Natural killer cell treated with Interleukin-12 subunit alpha and Interleukin-12 subunit beta and Interleukin-15 and Interleukin-18, amount 100 ng/mL, for 72 hours (primary cell): ENCODE measurements at regions not wholly inside any gene's neighbourhood (a gene's known extent, or its start where the extent isn't known, plus 50 kb on each side); places are given as distances from the start of the nearest gene placed in this dataset.

ENCODE experiments used
- ATAC-seq, 2 donors: fragments of 150-1000 bp; cut with Tn5 transposase in 1 of 2; sonication (Bioruptor Pico), chemical (Tn5 transposase) in 1 of 2; 2 replicates each; pipeline ENCODE4 v1.10.0; 2021
- DNase-seq: peaks from one replicate; pipeline ENCODE4 v3.0.0; 2022; ENCODE audit warnings: low spot score
- H3K27ac Mint-ChIP-seq, 2 donors: 1 replicate in 1 of 2; 2 replicates in 1 of 2; pipeline ENCODE4 v1.8.0; 2022; ENCODE audit warnings: mixed read lengths in 2 of 2, mild to moderate bottlenecking in 1 of 2, moderate library complexity in 1 of 2
- H3K27me3 Mint-ChIP-seq, 2 donors: 1 replicate in 1 of 2; 2 replicates in 1 of 2; pipeline ENCODE4 v1.8.0; 2022; ENCODE audit warnings: mixed read lengths in 2 of 2
- H3K36me3 Mint-ChIP-seq: one replicate; pipeline ENCODE4 v1.8.0; 2022; ENCODE audit warnings: mixed read lengths
- H3K4me1 Mint-ChIP-seq, 2 donors: 1 replicate in 1 of 2; 2 replicates in 1 of 2; pipeline ENCODE4 v1.8.0; 2022; ENCODE audit warnings: low read depth in 2 of 2, mixed read lengths in 2 of 2, mild to moderate bottlenecking in 1 of 2
- H3K4me3 Mint-ChIP-seq: one replicate; pipeline ENCODE4 v1.8.0; 2022; ENCODE audit warnings: mixed read lengths
- H3K9me3 Mint-ChIP-seq: 2 replicates; pipeline ENCODE4 v1.8.0; 2022; ENCODE audit warnings: mixed read lengths

DNA sequence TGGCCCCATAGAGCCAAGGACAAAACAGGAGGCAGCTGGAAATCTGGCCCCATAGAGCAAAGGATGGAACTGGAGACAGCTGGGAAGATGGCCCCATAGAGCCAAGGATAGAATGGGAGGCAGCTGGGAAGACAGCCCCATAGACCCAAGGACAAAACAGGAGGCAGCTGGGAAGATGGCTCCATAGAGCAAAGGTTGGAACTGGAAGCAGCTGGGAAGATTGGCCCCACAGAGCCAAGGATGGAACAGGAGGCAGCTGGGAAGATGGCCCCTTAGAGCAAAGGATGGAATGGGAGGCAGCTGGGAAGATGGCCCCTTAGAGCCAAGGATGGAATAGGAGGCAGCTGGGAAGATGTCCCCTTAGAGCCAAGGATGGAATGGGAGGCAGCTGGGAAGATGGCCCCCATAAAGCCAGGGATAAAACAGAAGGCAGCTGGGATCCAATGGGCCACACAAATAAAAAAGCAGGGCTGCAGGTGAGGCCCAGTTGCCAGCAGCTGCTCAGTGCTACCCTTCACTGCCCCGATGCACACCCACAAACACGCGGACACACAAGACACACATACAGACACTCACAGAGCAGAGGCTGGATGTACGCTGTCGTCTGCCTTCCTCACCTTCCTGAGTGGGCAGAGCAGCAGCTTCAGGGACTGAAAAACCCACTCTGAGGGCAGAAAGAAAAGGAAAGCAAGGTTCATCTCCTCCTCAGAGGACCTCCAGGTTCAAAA lies 505.4 kb upstream of the MYT1L start:
- DNase-seq: no peak
- H3K27me3 Mint-ChIP-seq: peaks cover 0 to 2% of the 10 kb centered on the region in 2 donors
- peaks cover 0 to 4% of the 10 kb centered on the region in 2 donors for H3K4me1 Mint-ChIP-seq
- ATAC-seq: no peak
- H3K27ac Mint-ChIP-seq: no peak overlapping the region
- peaks cover 6% of the 10 kb centered on the region for H3K9me3 Mint-ChIP-seq
- H3K36me3 Mint-ChIP-seq: no peaks in the 10 kb centered on the region
- H3K4me3 Mint-ChIP-seq: no peak overlapping the region

DNA sequence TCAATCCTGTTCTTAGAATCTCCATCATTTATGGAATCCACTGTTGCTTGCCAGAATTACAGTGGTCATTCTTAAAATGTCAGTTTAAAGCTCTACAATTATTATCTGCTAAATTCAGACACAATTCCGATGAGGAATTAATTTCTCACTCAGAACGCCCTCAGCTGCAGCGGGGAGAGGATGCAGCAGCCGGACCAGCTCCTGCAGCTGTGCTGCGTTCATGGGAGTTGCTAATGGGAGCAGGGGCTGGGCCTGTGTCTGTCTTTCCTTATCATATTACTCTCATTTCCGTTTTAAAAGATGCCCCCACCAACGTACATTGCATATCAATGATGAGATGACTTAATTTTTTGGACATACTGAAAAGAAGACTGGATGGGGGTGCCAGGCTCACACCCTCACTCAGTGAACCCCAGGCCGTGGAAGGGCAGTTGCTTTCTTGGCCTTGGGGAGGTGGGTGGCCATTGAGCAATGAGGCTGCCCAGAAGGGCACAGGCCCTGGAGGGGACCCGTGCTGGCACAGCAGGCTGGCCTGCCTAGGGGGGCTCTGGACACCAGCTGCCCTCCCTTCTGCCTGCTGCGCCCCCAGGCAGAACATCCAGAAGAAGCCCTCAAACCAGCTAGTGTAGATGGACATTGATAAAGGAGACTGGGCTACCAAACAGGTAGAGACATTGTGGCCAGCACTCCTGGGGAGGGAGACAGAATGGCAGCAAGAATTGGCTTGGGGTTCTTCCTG lies 503.6 kb upstream of the MYT1L start:
- DNase-seq: no peak

DNA sequence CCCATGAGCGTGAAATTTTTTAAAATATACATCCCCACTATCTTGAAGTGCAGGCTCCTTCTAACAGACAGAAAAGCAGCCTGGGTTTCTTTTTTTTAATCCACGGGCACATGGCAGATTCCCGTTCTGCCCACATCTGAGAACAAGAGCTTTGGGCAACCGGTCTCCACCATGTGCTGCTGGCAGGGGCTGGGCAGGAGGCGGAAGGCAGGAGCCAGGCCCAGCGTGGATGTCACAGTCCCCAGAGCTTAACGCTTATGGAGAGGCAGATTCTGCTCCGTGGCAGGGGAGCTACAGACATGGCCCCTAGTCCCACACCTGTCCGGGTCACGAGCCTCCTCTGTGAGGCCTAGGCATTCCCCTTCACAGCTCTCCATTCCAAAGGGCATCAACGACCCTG lies 503.0 kb upstream of the MYT1L start:
- DNase-seq (no peak), ATAC-seq (no peak)
- H3K36me3 Mint-ChIP-seq: no peaks in the 10 kb centered on the region
- H3K27me3 Mint-ChIP-seq: peaks cover 0 to 8% of the 10 kb centered on the region in 2 donors
- no peak overlapping the region for H3K27ac Mint-ChIP-seq
- peaks cover 9% of the 10 kb centered on the region for H3K9me3 Mint-ChIP-seq
- no peak overlapping the region for H3K4me3 Mint-ChIP-seq
- H3K4me1 Mint-ChIP-seq: peaks cover 0 to 4% of the 10 kb centered on the region in 2 donors

More for the DNA sequence above, 503.6 kb upstream of the MYT1L start:
- no peak for ATAC-seq
- H3K9me3 Mint-ChIP-seq: peaks cover 9% of the 10 kb centered on the region
- H3K27ac Mint-ChIP-seq: no peak overlapping the region
- no peak overlapping the region for H3K4me3 Mint-ChIP-seq
- H3K27me3 Mint-ChIP-seq: peaks cover 0 to 8% of the 10 kb centered on the region in 2 donors
- H3K4me1 Mint-ChIP-seq: peaks cover 0 to 4% of the 10 kb centered on the region in 2 donors
- no peaks in the 10 kb centered on the region for H3K36me3 Mint-ChIP-seq

DNA sequence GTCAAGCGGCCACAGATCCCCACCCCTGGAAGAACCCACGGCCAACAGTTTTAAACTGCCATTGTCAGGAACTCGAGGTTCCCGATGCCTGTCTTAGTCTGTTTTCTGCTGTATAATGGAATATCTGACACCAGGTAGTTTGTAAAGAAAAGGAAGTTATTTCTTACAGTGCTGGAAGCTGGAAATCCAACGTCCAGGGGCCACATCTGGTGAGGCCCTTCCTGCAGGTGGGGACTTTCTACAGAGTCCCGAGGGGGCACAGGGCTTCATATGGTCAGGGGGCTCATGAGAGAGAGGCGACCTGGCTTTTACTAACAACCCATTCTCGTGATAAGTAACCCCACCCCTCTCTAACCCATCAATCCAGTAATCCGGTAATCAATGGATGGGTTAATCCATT lies 501.6 kb upstream of the MYT1L start:
- Mint-ChIP-seq H3K9me3 (peaks cover 6% of the 10 kb centered on the region), H3K36me3 (no peaks in the 10 kb centered on the region), H3K27me3 (peaks cover 0 to 8% of the 10 kb centered on the region in 2 donors), H3K4me3 (no peak overlapping the region), H3K4me1 (no peaks in the 10 kb centered on the region), H3K27ac (no peak overlapping the region)
- DNase-seq (no peak), ATAC-seq (no peak)

DNA sequence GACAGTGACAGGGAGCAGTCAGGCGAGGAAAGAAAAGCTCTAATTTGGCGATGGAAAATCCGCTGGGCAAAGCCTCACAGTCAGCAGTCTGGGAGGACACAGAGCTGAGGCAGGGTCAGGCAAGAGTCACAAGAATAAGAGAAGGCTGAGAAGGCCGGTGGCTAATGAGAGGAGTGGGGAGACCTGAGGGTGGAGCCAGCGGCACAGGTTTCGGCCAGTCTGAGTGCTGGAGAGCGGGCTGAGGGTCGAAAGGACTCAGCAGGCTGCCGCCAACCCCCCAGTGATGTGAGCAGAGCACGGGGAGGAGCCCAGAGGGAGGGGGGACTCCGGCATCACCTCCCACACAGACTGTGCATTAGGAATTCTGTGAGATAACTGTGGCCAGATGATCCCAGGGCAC lies 500.6 kb upstream of the MYT1L start:
- Mint-ChIP-seq H3K36me3 (no peaks in the 10 kb centered on the region), H3K4me1 (no peaks in the 10 kb centered on the region), H3K9me3 (peaks cover 6% of the 10 kb centered on the region), H3K27ac (no peak overlapping the region), H3K27me3 (peaks cover 0 to 8% of the 10 kb centered on the region in 2 donors), H3K4me3 (no peak overlapping the region)
- ATAC-seq (no peak), DNase-seq (no peak)

DNA sequence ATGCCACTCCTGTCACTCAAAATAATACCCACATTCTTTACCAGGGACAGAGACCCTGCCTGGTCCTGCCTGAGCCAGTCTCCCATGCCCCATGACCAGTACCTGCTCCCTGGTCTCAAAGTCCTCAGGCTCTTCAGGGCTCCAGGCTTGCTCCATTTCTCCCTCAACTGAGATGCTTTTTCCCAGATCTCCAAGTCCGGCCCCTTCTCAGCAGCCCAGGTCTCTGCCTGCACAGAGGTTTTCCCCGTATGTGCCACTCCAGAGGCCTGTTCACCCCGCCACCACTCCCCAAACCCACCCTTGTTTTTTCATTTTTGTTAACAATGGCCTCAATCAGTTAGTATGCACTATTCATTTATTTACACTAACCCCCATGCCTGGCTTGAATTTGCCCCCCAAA lies 499.5 kb upstream of the MYT1L start:
- ATAC-seq (no peak), DNase-seq (no peak)
- H3K27ac Mint-ChIP-seq: no peak overlapping the region
- H3K9me3 Mint-ChIP-seq: peaks cover 3% of the 10 kb centered on the region
- H3K27me3 Mint-ChIP-seq: peaks cover 0 to 8% of the 10 kb centered on the region in 2 donors
- H3K4me1 Mint-ChIP-seq: no peaks in the 10 kb centered on the region
- no peak overlapping the region for H3K4me3 Mint-ChIP-seq
- no peaks in the 10 kb centered on the region for H3K36me3 Mint-ChIP-seq

DNA sequence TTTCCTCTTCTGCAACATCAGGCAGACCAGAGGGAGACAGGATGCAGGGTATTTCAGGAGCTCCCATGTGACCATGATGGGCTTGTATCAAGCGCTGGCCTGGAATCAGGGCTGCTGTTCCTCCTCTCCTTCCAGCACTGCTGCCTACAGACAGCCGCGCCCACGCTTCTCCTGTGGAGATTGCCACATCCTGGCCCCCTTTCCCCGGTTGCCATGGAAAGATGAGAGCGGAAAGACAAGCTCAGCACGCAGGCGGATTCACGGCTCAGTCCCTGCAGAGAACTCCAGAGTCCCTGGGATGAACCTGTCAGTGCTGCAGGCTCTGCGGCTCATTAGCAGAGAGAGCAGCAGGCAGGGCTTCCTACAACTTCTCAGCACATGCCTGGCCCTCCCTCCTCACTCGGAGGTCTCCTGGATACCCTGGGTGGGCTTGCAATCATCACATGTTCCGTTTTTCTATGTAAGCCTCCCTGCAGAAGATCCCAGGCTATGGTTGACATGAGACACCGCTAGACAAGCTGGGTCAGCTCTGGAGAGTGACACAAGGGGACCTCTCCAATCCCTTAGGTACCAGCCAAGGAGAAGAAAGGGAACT lies 497.8 kb upstream of the MYT1L start:
- Mint-ChIP-seq H3K4me3 (no peak overlapping the region), H3K9me3 (peaks cover 9% of the 10 kb centered on the region), H3K4me1 (no peaks in the 10 kb centered on the region), H3K27me3 (peaks cover 0 to 8% of the 10 kb centered on the region in 2 donors), H3K36me3 (no peaks in the 10 kb centered on the region), H3K27ac (no peak overlapping the region)
- ATAC-seq (no peak), DNase-seq (no peak)

DNA sequence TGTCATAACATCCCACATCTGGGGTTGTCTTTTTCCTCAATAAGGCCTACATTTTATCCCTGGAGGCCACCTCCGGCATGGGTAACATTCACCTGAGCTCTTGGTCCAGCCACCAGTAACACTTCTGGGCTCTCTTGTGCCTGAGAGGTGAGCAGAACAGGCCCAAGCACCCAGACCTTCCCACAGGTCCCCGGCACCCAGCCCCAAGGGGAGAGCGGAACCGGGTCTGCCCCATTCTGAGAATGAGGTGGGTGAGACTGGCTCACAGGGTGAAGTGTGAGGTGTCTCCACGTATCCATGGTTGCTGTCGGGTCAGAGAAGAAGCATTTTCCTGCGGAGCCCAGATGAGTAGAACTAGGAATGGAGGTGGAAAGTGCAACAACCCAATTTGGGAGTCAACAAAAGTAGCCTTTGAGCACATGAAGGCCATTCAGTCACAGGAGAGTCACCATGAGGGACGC lies 496.7 kb upstream of the MYT1L start:
- DNase-seq (no peak), ATAC-seq (no peak)
- Mint-ChIP-seq H3K4me3 (no peak overlapping the region), H3K4me1 (no peaks in the 10 kb centered on the region), H3K9me3 (peaks cover 11% of the 10 kb centered on the region), H3K27me3 (peaks cover 0 to 8% of the 10 kb centered on the region in 2 donors), H3K27ac (no peak overlapping the region), H3K36me3 (no peaks in the 10 kb centered on the region)

DNA sequence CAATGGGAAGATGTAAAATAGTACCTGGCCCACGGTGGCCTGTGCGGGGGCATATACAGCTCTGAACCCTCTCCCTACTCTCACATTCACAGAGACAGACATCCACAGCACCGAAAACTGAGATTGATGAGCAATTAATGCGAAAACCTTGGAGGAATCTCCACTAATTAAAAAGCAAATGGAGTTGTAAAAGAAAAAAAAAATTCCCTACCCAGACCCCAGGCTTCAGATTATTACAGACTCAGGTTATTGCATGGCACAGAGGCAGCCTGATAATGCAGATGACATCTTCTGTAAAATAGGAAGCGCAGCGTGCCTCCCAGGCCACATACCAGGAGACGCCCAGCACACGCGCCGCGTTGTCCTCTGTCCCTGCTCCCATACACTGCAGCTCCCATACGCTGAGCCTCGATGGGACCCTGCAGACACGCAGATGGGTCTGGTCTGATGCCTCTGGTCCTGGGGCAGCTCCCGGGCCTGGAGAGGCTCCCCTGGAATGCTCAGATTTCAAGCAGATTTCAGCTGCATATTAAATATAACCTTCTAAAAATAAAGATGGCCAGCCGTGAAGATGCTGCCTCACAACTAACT lies 496.1 kb upstream of the MYT1L start:
- Mint-ChIP-seq H3K36me3 (no peaks in the 10 kb centered on the region), H3K4me1 (no peaks in the 10 kb centered on the region), H3K4me3 (no peak overlapping the region), H3K27ac (no peak overlapping the region), H3K27me3 (peaks cover 0 to 8% of the 10 kb centered on the region in 2 donors), H3K9me3 (peaks cover 13% of the 10 kb centered on the region)
- no peak for DNase-seq
- ATAC-seq: no peak

DNA sequence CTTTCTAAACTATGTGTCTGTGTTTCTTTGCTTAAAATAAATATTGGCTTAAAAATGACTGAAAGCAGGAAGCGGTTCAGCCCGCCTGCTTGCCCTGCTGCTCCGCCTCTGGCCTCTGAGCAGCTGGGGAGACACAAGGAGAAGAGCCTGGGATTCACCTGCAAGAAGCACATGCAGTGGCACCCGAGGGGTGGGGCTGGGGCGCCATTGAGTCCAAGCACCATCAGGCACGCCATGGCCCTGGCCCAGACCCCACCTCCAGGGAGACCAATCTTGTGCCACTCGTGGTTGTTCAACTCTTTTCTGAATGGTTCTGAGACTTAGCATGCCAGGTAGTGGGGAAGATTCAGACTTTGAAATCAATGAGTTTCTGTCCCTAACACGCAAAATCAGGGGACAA lies 495.5 kb upstream of the MYT1L start:
- Mint-ChIP-seq H3K9me3 (peaks cover 13% of the 10 kb centered on the region), H3K36me3 (no peaks in the 10 kb centered on the region), H3K27me3 (peaks cover 0 to 7% of the 10 kb centered on the region in 2 donors), H3K4me1 (no peaks in the 10 kb centered on the region), H3K4me3 (no peak overlapping the region), H3K27ac (no peak overlapping the region)
- no peak for DNase-seq
- ATAC-seq: no peak

DNA sequence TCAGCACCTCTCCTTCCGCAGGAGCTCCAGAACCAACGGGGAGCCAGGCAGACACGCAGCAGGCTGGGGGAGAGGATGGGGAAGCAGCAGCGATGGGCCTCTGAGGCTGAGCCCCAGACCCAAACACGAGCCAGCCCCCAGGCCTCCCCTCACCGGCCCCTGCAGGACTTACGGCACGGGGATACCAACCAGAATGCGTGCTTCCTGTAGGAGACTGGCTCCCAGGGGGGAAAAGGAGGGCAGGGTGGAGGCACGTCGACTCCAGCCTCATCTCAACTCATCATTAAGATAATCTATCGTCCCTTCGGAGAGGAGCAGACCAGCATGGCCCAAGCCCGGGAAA lies 495.1 kb upstream of the MYT1L start:
- Mint-ChIP-seq H3K9me3 (peaks cover 13% of the 10 kb centered on the region), H3K4me3 (no peak overlapping the region), H3K4me1 (no peaks in the 10 kb centered on the region), H3K27ac (no peak overlapping the region), H3K27me3 (peaks cover 0 to 3% of the 10 kb centered on the region in 2 donors), H3K36me3 (no peaks in the 10 kb centered on the region)
- DNase-seq (no peak), ATAC-seq (no peak)

DNA sequence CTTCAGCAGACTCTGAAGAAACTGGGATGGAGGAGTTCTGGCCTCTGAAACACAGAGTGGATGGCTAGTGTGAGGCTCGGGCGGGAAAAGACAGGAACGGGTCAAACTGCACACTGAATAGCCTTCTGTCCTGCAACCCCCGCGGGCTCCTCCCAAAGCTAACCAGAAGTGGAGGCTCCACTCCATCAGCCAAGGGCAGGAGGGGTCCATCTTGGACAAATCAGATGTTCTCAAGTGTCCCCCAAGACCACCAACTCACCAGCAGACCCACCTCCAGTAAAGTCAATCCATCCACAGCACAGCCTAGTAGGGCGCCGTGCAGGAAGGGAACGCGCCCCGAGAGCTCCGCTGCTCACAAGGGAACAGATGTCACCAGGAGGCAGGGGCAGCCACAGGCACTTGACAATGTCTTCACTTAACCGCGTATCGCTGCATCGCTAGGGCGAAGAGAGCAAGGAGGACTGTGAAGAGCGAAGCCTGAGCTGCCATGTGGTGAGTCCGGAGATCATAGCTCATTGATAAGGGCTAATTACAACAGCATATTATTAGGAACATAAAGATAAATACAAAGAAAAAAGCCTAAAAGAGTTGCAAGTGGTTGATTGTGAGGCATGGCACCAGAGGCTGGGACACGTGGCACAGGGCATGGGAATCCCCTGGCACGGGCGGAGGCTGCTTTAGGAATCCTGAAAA lies 494.6 kb upstream of the MYT1L start:
- H3K9me3 Mint-ChIP-seq: peaks cover 13% of the 10 kb centered on the region
- H3K4me3 Mint-ChIP-seq: no peak overlapping the region
- H3K27me3 Mint-ChIP-seq: no peaks in the 10 kb centered on the region
- H3K4me1 Mint-ChIP-seq: no peaks in the 10 kb centered on the region
- no peaks in the 10 kb centered on the region for H3K36me3 Mint-ChIP-seq
- DNase-seq (no peak), ATAC-seq (peak in 1 of 2 donors; percentile 17)
- no peak overlapping the region for H3K27ac Mint-ChIP-seq

DNA sequence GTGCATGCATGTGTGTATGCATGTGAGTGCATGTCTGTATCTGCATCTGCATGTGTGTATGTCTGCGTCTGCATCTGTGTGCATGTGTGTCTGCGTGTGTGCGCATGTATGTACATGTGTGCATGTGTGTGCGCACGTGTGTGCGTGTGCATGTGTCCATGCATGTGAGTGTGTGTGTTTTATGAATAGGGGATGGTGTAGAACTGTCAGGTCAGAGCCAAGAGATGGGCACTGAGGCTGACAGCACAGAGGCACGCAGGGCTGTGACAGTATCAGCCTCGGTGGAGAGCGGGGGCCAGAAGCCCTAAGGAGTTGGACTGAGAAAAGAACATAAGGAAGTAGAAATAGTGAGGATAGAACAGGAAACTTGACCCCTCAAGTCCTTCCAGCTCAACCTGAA lies 494.0 kb upstream of the MYT1L start:
- no peaks in the 10 kb centered on the region for H3K36me3 Mint-ChIP-seq
- peaks cover 13% of the 10 kb centered on the region for H3K9me3 Mint-ChIP-seq
- no peak for DNase-seq
- ATAC-seq: peak in 1 of 2 donors; percentile 31
- H3K4me1 Mint-ChIP-seq: no peaks in the 10 kb centered on the region
- H3K27me3 Mint-ChIP-seq: peaks cover 0 to 5% of the 10 kb centered on the region in 2 donors
- no peak overlapping the region for H3K27ac Mint-ChIP-seq
- H3K4me3 Mint-ChIP-seq: no peak overlapping the region
